Right cardiac atrium (tissue), 5 donors: ENCODE measurements at regions not wholly inside any gene's neighbourhood (a gene's known extent, or its start where the extent isn't known, plus 50 kb on each side); places are given as distances from the start of the nearest gene placed in this dataset.
"Not testable (repeated sequence)": the region's sequence is repeated elsewhere in the genome, so short reads cannot be mapped to it uniquely, and the experiment has no call there.

Source experiments
- ATAC-seq, 2 donors: fragments of 200-7000 bp; cut with Tn5 transposase; one replicate each; pipeline versions ENCODE4 v1.8.0 to v1.9.1; 2020; ENCODE audit warnings: moderate library complexity in 2 of 2, mild to moderate bottlenecking in 1 of 2
- DNase-seq, 3 donors: peaks; one replicate each; pipeline ENCODE4 v3.0.0-alpha.2; 2020
- H3K27ac ChIP-seq: one replicate; pipeline ENCODE4 v1.5.1; 2013; ENCODE audit warnings: mild to moderate bottlenecking, low read length, control low read depth, moderate library complexity
- H3K27me3 ChIP-seq: one replicate; pipeline ENCODE4 v1.6.1; 2013; ENCODE audit not compliant: control insufficient read depth, insufficient read depth
- H3K4me1 ChIP-seq: one replicate; pipeline ENCODE4 v1.6.1; 2013; ENCODE audit warnings: low read length; ENCODE audit not compliant: control insufficient read depth, insufficient read depth
- H3K4me3 ChIP-seq: one replicate; pipeline ENCODE4 v1.5.1; 2013; ENCODE audit warnings: low read length, control low read depth
- H3K9me3 ChIP-seq: one replicate; pipeline ENCODE4 v1.6.1; 2013; ENCODE audit warnings: low read length; ENCODE audit not compliant: control insufficient read depth
- WGBS: extraction: QIAGEN DNeasy Blood & Tissue Kit; methylation state at CpG from one replicate; pipeline ENCODE4 v1.1.7; 2013; 5-methylcytosine and 5-hydroxymethylcytosine counted together
- intact Hi-C, 4 donors: fragments of 100-400 bp; cut with DNase I; formaldehyde crosslinking; loops; one replicate each; pipeline versions ENCODE4 v1.11.0 to v1.14.0; 2022 to 2023
- donor health status: healthy with polysubstance abuse.
- donor health status: DM: no; HTN: yes; CAD: no.
- donor health status: DM: no; HTN: no; CAD: no.
- donor health status: DM: no; HTN: yes; CAD: no; lungs with severe emphysema.
- donor health status: DM: yes; HTN: yes; CAD: no.

DNA sequence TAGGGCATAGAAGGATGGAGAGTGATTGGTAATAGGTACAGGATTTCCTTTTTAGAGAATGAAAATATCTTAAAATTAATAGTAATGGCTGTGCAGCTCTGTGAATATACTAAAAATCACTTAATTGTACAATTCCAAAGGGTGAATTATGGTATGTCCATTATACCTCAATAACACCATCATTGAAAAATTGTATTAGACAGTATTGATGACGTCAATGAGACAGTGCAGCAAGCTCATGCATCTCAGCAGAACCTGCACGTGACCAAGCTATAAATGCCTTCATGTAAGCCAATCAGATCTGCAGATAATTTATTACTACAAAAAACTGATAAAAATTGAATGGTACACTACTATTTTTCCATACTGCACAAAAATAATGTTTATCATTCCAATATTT, 354.4 kb upstream of the CDH19 start:
- no peaks in the 10 kb centered on the region for H3K9me3 ChIP-seq
- WGBS, result 70% methylated on average over 2 of the region's 2 CpGs
- intact Hi-C loops, result no loop called here
- ATAC-seq (no peak), DNase-seq (no peak)
- H3K27me3 ChIP-seq, result no peaks in the 10 kb centered on the region
- H3K4me3 ChIP-seq, result no peak overlapping the region
- no peaks in the 10 kb centered on the region for H3K4me1 ChIP-seq
- no peak overlapping the region for H3K27ac ChIP-seq

DNA sequence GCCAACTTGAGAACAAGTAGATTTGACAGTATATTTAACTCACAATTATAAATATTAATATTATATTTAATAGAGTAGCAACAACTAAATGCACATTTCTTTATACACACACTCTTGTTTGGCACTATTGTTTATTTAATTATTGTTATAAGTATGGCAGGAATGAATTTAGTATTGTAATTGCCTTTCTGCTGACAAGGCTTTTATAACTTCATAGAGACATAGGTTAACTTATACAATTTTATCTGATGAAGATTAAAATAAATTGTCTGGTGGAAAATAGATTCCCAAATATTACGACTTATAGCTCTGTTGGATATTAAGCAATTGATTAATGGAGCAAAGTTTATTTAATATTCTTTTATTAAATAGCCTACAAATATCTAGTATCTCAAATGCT, 347.9 kb upstream of the CDH19 start:
- ATAC-seq (no peak), DNase-seq (no peak)
- intact Hi-C loops, result no loop called here
- Histone ChIP-seq H3K4me1 (no peaks in the 10 kb centered on the region), H3K27me3 (no peaks in the 10 kb centered on the region), H3K27ac (no peak overlapping the region), H3K4me3 (no peak overlapping the region), H3K9me3 (no peaks in the 10 kb centered on the region)
- 77% methylated on average over 1 of the region's 1 CpG for WGBS

GRCh38 chr18:66949419-66949818, 345.5 kb upstream of the CDH19 start:
- WGBS, result 91% methylated on average over 14 of the region's 14 CpGs

GRCh38 chr18:66937546-66937945, 333.7 kb upstream of the CDH19 start:
- no peaks in the 10 kb centered on the region for H3K9me3 ChIP-seq
- DNase-seq (no peak), ATAC-seq (no peak)
- no peak overlapping the region for H3K27ac ChIP-seq
- H3K27me3 ChIP-seq, result no peaks in the 10 kb centered on the region
- intact Hi-C loops, result no loop called here
- no peak overlapping the region for H3K4me3 ChIP-seq
- H3K4me1 ChIP-seq, result no peaks in the 10 kb centered on the region
- 82% methylated on average over 2 of the region's 2 CpGs for WGBS

More at GRCh38 chr18:66949419-66949818, 345.5 kb upstream of the CDH19 start:
- H3K4me1 ChIP-seq, result no peaks in the 10 kb centered on the region
- ATAC-seq, result no peak
- no peaks in the 10 kb centered on the region for H3K9me3 ChIP-seq
- no peak for DNase-seq
- H3K27me3 ChIP-seq, result no peaks in the 10 kb centered on the region
- intact Hi-C loops, result no loop called here
- H3K27ac ChIP-seq, result no peak overlapping the region
- no peak overlapping the region for H3K4me3 ChIP-seq

GRCh38 chr18:66931010-66931409, 327.1 kb upstream of the CDH19 start:
- no peak for DNase-seq
- H3K4me3 ChIP-seq, result no peak overlapping the region
- H3K9me3 ChIP-seq, result no peaks in the 10 kb centered on the region
- H3K27ac ChIP-seq, result no peak overlapping the region
- ATAC-seq, result no peak
- no peaks in the 10 kb centered on the region for H3K27me3 ChIP-seq
- 90% methylated on average over 11 of the region's 11 CpGs for WGBS
- no peaks in the 10 kb centered on the region for H3K4me1 ChIP-seq
- intact Hi-C loops, result no loop called here

DNA sequence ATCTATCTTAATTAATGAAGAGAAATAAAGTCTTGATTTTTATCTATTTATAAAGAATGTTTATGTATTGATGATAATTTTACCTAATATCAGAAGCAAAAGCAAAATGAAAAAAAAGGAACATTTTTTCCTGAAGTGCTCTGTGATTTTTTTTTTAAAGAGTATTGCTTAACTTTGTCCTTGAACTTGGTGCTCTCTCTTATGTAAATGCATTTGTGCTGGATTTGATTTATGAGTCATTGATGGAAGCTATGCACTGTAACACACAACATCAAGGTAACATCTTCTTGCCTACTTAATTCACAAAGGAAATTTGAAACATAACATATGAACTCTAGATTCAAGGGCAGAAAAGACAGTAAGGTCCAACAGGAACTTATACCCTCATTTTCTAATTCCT, 312.9 kb upstream of the CDH19 start:
- Histone ChIP-seq H3K27me3 (no peaks in the 10 kb centered on the region), H3K4me3 (no peak overlapping the region), H3K27ac (no peak overlapping the region), H3K9me3 (no peaks in the 10 kb centered on the region), H3K4me1 (no peaks in the 10 kb centered on the region)
- intact Hi-C loops, result loop anchor here in 1 of 4 donors (10.0 kb wide), 1 partner anchor 58 kb away; no protein-coding TSS in a partner anchor
- DNase-seq, result no peak
- ATAC-seq, result no peak

- Histone ChIP-seq H3K4me3 (no peak overlapping the region), H3K9me3 (no peaks in the 10 kb centered on the region), H3K4me1 (no peaks in the 10 kb centered on the region), H3K27ac (no peak overlapping the region), H3K27me3 (no peaks in the 10 kb centered on the region)
- intact Hi-C loops, result no loop called here
- DNase-seq, result no peak
- ATAC-seq, result no peak
Observed at GRCh38 chr18:66900837-66901236, 296.9 kb upstream of the CDH19 start.

DNA sequence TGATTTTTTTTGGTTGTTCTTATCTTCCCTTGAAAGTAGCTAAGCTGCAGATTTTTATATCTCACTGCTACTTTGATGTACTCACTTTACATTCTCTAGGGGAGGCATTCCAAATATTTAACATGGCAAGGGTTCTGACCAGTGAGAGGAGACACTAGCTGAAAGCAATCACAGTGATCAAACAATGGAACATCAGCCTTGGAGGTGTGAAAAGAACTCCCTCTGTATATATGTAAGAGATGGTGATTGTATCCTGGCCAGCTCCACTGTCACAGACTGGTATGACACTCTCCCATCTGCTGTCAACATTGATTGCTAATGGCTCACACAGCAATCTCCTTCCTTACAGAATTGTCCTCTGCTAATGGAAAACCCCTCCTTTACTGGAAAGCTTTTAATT, 291.7 kb upstream of the CDH19 start:
- intact Hi-C loops, result no loop called here

GRCh38 chr18:66894851-66895250, 291.0 kb upstream of the CDH19 start:
- H3K27me3 ChIP-seq, result no peaks in the 10 kb centered on the region
- intact Hi-C loops, result no loop called here
- no peaks in the 10 kb centered on the region for H3K9me3 ChIP-seq
- ATAC-seq (no peak), DNase-seq (no peak)
- no peak overlapping the region for H3K27ac ChIP-seq
- H3K4me3 ChIP-seq, result no peak overlapping the region
- no peaks in the 10 kb centered on the region for H3K4me1 ChIP-seq
- 66% methylated on average over 3 of the region's 3 CpGs for WGBS

More for the DNA sequence above, 291.7 kb upstream of the CDH19 start:
- no peak overlapping the region for H3K27ac ChIP-seq
- no peak overlapping the region for H3K4me3 ChIP-seq
- H3K27me3 ChIP-seq, result no peaks in the 10 kb centered on the region
- no peaks in the 10 kb centered on the region for H3K9me3 ChIP-seq
- ATAC-seq (no peak), DNase-seq (no peak)
- no peaks in the 10 kb centered on the region for H3K4me1 ChIP-seq

DNA sequence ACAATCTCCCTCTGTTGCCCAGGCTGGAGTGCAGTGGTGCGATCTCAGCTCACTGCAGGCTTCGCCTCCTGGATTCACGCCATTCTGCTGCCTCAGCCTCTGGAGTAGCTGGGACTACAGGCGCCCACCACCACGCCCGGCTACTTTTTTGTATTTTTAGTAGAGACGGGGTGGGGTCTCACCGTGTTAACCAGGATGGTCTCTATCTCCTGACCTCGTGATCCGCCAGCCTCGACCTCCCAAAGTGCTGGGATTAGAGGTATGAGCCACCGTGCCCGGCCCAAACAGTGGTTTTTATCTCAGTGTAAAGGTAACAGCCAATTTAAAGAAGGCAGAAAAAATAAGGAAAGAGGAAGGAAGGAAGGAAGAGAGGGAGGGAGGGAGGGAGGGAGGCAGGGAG, 288.5 kb upstream of the CDH19 start:
- 93% methylated on average over 13 of the region's 13 CpGs for WGBS
- H3K4me1 ChIP-seq, ATAC-seq, H3K9me3 ChIP-seq, H3K4me3 ChIP-seq, DNase-seq, H3K27ac ChIP-seq, intact Hi-C loops, H3K27me3 ChIP-seq: not testable (repeated sequence)

DNA sequence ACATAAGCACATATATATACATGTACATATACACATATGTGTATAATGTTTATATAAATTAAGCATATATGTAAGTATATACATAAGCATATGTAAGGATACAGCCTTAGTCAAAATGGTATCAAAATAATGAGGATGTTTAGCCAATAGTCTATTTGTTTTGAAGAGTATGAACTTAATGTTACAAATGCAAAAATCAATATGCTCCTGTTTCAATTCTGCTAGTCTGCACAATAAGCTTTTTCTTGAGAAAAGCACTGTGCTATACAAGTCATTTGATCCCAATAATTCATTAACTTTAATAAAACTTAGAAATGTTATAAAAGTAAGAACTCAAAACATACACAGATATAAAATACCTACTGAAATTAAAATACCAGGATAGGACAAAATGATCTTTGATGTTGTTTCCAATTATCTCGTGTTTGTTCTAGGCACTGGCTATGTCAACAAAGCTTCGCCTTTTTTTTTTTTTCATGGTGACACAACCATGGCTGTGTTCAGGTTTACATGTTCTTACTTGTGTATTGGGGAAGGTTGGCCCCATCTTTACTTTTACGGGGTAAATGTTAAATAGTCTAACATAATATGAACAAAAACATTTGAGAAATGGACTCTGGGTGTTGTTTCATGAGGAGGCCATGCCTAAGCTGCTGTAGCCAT, 271.1 kb upstream of the CDH19 start:
- H3K4me1 ChIP-seq, result no peaks in the 10 kb centered on the region
- DNase-seq, result no peak
- H3K27ac ChIP-seq, result no peak overlapping the region
- intact Hi-C loops, result no loop called here
- no peaks in the 10 kb centered on the region for H3K27me3 ChIP-seq
- ATAC-seq, result no peak
- WGBS, result 62% methylated on average over 3 of the region's 3 CpGs
- H3K9me3 ChIP-seq, result no peaks in the 10 kb centered on the region
- no peak overlapping the region for H3K4me3 ChIP-seq

DNA sequence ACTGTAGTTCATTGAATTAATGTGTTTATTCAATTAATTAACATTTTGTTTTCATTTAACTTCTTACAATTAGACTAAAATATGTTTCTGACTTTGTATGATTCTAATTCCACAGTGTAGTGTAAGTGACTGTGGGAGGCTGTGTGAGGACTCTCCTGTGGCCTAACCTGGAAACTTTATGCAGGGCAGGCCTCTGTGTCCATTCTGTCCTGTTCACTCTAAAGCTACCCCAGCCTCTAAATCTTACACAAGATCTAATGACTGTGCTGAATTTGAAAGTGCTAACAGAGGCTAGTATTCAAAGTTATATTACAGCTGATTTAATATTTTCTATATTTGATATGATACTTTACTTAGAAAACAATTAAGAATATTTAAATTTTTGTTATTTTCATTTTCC, 270.5 kb upstream of the CDH19 start:
- Histone ChIP-seq H3K4me3 (no peak overlapping the region), H3K27ac (no peak overlapping the region), H3K4me1 (no peaks in the 10 kb centered on the region), H3K27me3 (no peaks in the 10 kb centered on the region), H3K9me3 (no peaks in the 10 kb centered on the region)
- intact Hi-C loops, result no loop called here
- ATAC-seq (no peak), DNase-seq (no peak)
